GM23338 (cell line): ENCODE measurements at regions not wholly inside any gene's neighbourhood (a gene's known extent, or its start where the extent isn't known, plus 50 kb on each side); places are given as distances from the start of the nearest gene placed in this dataset.

ENCODE experiments used
- ATAC-seq: fragments of 200-7000 bp; cut with Tn5 transposase; 3 replicates; pipeline ENCODE4 v1.9.1; 2020
- DNase-seq: peaks from one replicate; pipeline ENCODE4 v3.0.0-alpha.2; 2015; ENCODE audit warnings: low spot score
- H2AFZ ChIP-seq: fragments of 200-600 bp; sonication (generic); 2 replicates; pipeline ENCODE4 v1.8.0; 2016; ENCODE audit warnings: antibody characterized with exemption, mild to moderate bottlenecking, moderate library complexity
- H3F3A ChIP-seq: fragments of 200-600 bp; sonication (generic); replicated peaks from 2 replicates; pipeline ENCODE4 v1.8.0; 2017; ENCODE audit warnings: antibody characterized with exemption, mixed run types, low read depth
- H3K27ac ChIP-seq: fragments of 200-600 bp; sonication (generic); 2 replicates; pipeline ENCODE4 v1.6.1; 2016; ENCODE audit warnings: low read depth
- H3K27me3 ChIP-seq: fragments of 200-600 bp; sonication (generic); 2 replicates; pipeline ENCODE4 v1.8.0; 2016; ENCODE audit warnings: mild to moderate bottlenecking, mixed run types, moderate library complexity; ENCODE audit not compliant: insufficient read depth
- H3K36me3 ChIP-seq: fragments of 200-600 bp; sonication (generic); 2 replicates; pipeline ENCODE4 v1.8.0; 2016; ENCODE audit warnings: mild to moderate bottlenecking; ENCODE audit not compliant: insufficient read depth
- H3K4me1 ChIP-seq: fragments of 200-600 bp; sonication (generic); 2 replicates; pipeline ENCODE4 v1.8.0; 2016; ENCODE audit warnings: mild to moderate bottlenecking, moderate library complexity; ENCODE audit not compliant: insufficient read depth
- H3K4me2 ChIP-seq: fragments of 200-600 bp; sonication (generic); 2 replicates; pipeline ENCODE4 v1.7.1; 2017; ENCODE audit warnings: mixed run types
- H3K4me3 ChIP-seq: fragments of 200-600 bp; sonication (generic); 2 replicates; pipeline ENCODE4 v1.6.1; 2016; ENCODE audit warnings: mixed run types
- H3K79me2 ChIP-seq: fragments of 200-600 bp; sonication (generic); replicated peaks from 2 replicates; pipeline ENCODE4 v1.8.0; 2017; ENCODE audit warnings: mild to moderate bottlenecking; ENCODE audit not compliant: insufficient read depth
- H3K9me2 ChIP-seq: fragments of 200-600 bp; sonication (generic); 2 replicates; pipeline ENCODE4 v1.8.0; 2017; ENCODE audit not compliant: insufficient read depth
- H4K20me1 ChIP-seq: fragments of 200-600 bp; sonication (generic); replicated peaks from 2 replicates; pipeline ENCODE4 v1.8.0; 2017; ENCODE audit warnings: mild to moderate bottlenecking; ENCODE audit not compliant: insufficient read depth
- H3K27ac Mint-ChIP-seq: 2 replicates; pipeline ENCODE4 v1.8.0; 2020; ENCODE audit warnings: inconsistent platforms, mild to moderate bottlenecking, moderate library complexity, mixed read lengths
- H3K27me3 Mint-ChIP-seq: 3 replicates; pipeline ENCODE4 v1.8.0; 2022; ENCODE audit warnings: low read depth, mild to moderate bottlenecking, moderate library complexity, mixed read lengths, inconsistent platforms; ENCODE audit not compliant: insufficient read depth, poor library complexity
- H3K36me3 Mint-ChIP-seq: 3 replicates; pipeline ENCODE4 v1.8.0; 2021; ENCODE audit warnings: low read depth, mild to moderate bottlenecking, inconsistent platforms, moderate library complexity, mixed read lengths
- H3K4me1 Mint-ChIP-seq: 3 replicates; pipeline ENCODE4 v1.8.0; 2020; ENCODE audit warnings: mild to moderate bottlenecking, inconsistent platforms, mixed read lengths
- H3K4me3 Mint-ChIP-seq: 3 replicates; pipeline ENCODE4 v1.8.0; 2021; ENCODE audit warnings: moderate library complexity, mild to moderate bottlenecking, inconsistent platforms, mixed read lengths
- H3K9me3 Mint-ChIP-seq: 3 replicates; pipeline ENCODE4 v1.8.0; 2020; ENCODE audit warnings: moderate library complexity, mild to moderate bottlenecking, inconsistent platforms, mixed read lengths
- CREB1 ChIP-seq: fragments of 250-450 bp; sonication (Bioruptor Pico); IDR thresholded peaks from 2 replicates; pipeline ENCODE4 v1.5.0; 2020; ENCODE audit warnings: low read depth, mild to moderate bottlenecking, moderate library complexity
- EZH2 ChIP-seq: fragments of 200-600 bp; sonication (generic); IDR thresholded peaks from one replicate; pipeline ENCODE4 v1.8.0; 2017; ENCODE audit warnings: antibody characterized with exemption, mild to moderate bottlenecking, low read depth; ENCODE audit not compliant: unreplicated experiment
- EZH2phosphoT487 ChIP-seq: fragments of 200-600 bp; sonication (generic); IDR thresholded peaks from one replicate; pipeline ENCODE4 v1.8.1; 2018; ENCODE audit warnings: antibody characterized with exemption; ENCODE audit not compliant: unreplicated experiment
- JUNB ChIP-seq: IDR thresholded peaks from one replicate; pipeline ENCODE4 v1.6.1; 2016; ENCODE audit warnings: antibody characterized with exemption; ENCODE audit not compliant: unreplicated experiment
- NANOG ChIP-seq: IDR thresholded peaks from 2 replicates; pipeline ENCODE4 v1.6.1; 2016; ENCODE audit warnings: antibody characterized with exemption, borderline replicate concordance
- POLR2AphosphoS5 ChIP-seq: IDR thresholded peaks from 2 replicates; pipeline ENCODE4 v1.6.1; 2016; ENCODE audit warnings: antibody characterized with exemption, low read depth
- STAT1 ChIP-seq: IDR thresholded peaks from one replicate; pipeline ENCODE4 v1.6.1; 2016; ENCODE audit warnings: antibody characterized with exemption; ENCODE audit not compliant: unreplicated experiment
- ZNF114 ChIP-seq: fragments of 250-450 bp; sonication (Bioruptor Pico); IDR thresholded peaks from 2 replicates; pipeline ENCODE4 v1.5.0; 2020; ENCODE audit warnings: mild to moderate bottlenecking, moderate library complexity
- ZNF331 ChIP-seq: fragments of 250-450 bp; sonication (Bioruptor Pico); IDR thresholded peaks from 2 replicates; pipeline ENCODE4 v1.5.0; 2020; ENCODE audit warnings: low read depth, mild to moderate bottlenecking, moderate library complexity
- TF ChIP-seq, protein P1 (sequence below), 2 experiments: fragments of 200-600 bp in 1 of 2; sonication (generic) in 1 of 2; conservative IDR thresholded peaks; 2 replicates each; pipeline versions ENCODE4 v1.5.1 to v1.6.1; 2016 to 2017; ENCODE audit warnings: antibody characterized with exemption in 2 of 2, low read depth in 2 of 2, mild to moderate bottlenecking in 2 of 2, moderate library complexity in 1 of 2
- TF ChIP-seq, protein P2 (sequence below): IDR thresholded peaks from 2 replicates; pipeline ENCODE4 v1.6.1; 2016; ENCODE audit warnings: antibody characterized with exemption
- TF ChIP-seq, protein P3 (sequence below): IDR thresholded peaks from one replicate; pipeline ENCODE4 v1.6.1; 2018; ENCODE audit warnings: antibody characterized with exemption; ENCODE audit not compliant: unreplicated experiment

DNA sequence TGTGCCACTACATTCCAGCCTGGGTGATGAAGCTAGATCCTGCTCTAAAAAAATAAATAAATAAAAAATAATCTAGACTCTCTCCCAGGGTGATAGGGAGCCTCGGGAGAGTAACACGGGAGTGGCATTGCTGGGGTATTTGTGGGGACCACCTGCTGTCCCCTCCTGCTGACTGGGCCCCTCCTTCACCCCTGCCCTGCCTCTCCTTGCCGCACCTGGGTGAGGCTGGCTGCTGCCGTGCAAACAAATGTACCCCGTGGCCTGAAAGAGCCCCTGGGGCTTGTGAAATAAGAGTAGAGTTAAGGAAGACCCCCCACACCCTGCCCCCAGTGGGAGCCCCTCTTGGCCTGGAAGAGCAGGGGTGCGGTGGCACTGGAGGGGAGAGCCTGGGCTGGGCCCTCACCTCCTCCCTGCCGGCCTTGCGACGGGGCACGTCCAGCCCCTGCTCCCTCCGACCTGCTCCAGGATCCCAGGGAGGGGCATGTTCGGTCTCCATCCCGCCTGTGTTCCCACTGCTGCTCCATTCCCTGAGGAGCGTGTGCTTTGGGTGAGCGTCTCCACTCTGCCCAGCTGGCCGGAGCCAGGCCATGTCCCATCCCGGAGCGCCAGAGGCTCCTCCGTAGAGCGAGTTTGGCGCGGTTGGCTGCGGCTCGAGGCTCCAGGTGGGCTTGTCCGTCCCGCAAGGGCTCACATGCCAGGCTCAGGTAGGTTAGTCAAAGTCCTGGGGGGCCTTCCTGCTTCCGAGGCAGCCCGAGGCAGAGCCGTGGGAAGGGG, 75.0 kb upstream of the RNU6ATAC start:
- Mint-ChIP-seq H3K36me3 (no peaks in the 10 kb centered on the region), H3K27ac (no peak overlapping the region), H3K4me1 (no peaks in the 10 kb centered on the region; the same call in 2 of the 3 replicates), H3K4me3 (no peak overlapping the region), H3K9me3 (no peaks in the 10 kb centered on the region; the same call in 2 of the 3 replicates), H3K27me3 (peaks cover 6% of the 10 kb centered on the region)
- DNase-seq (no peak), ATAC-seq (peak; percentile 24)
- Histone ChIP-seq H3K4me2 (no peak overlapping the region), H3K9me2 (no peaks in the 10 kb centered on the region), H3K4me3 (no peak overlapping the region), H4K20me1 (no peaks in the 10 kb centered on the region), H3K79me2 (no peaks in the 10 kb centered on the region), H3K4me1 (no peaks in the 10 kb centered on the region), H3K27me3 (no peaks in the 10 kb centered on the region), H3K27ac (no peak overlapping the region), H3K36me3 (no peaks in the 10 kb centered on the region), H3F3A (no peaks in the 10 kb centered on the region), H2AFZ (no peak overlapping the region)
- TF ChIP-seq, protein P1, sequence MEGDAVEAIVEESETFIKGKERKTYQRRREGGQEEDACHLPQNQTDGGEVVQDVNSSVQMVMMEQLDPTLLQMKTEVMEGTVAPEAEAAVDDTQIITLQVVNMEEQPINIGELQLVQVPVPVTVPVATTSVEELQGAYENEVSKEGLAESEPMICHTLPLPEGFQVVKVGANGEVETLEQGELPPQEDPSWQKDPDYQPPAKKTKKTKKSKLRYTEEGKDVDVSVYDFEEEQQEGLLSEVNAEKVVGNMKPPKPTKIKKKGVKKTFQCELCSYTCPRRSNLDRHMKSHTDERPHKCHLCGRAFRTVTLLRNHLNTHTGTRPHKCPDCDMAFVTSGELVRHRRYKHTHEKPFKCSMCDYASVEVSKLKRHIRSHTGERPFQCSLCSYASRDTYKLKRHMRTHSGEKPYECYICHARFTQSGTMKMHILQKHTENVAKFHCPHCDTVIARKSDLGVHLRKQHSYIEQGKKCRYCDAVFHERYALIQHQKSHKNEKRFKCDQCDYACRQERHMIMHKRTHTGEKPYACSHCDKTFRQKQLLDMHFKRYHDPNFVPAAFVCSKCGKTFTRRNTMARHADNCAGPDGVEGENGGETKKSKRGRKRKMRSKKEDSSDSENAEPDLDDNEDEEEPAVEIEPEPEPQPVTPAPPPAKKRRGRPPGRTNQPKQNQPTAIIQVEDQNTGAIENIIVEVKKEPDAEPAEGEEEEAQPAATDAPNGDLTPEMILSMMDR (conservative IDR thresholded peaks at IDR 0.05; ENCODE audit: low read depth in 2 of 2) = no peak
- no peak for TF ChIP-seq ZNF331 (CRISPR knock-in tag)
- TF ChIP-seq, protein P2, sequence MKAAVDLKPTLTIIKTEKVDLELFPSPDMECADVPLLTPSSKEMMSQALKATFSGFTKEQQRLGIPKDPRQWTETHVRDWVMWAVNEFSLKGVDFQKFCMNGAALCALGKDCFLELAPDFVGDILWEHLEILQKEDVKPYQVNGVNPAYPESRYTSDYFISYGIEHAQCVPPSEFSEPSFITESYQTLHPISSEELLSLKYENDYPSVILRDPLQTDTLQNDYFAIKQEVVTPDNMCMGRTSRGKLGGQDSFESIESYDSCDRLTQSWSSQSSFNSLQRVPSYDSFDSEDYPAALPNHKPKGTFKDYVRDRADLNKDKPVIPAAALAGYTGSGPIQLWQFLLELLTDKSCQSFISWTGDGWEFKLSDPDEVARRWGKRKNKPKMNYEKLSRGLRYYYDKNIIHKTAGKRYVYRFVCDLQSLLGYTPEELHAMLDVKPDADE = no peak
- no peak for TF ChIP-seq ZNF114 (CRISPR knock-in tag)

DNA sequence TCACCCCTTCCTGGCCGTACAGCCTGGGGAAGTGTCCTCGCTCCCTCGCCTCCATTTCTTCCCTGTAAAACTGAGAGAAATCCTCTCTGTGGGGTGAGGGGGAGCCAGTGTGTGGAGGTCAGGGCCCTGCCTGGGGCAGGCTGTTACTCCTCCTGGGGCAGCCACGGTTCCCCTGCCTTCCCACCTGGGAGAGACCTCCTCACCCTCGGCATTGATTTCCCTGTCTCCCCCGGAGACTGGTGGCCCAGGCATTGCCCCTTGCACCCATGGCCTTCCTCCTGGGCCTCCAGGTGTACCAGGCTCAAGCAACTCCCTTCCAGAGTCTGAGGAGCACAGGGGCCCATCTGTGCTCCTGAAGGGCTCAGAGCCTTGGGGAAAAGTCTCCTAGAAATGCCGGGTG, 75.6 kb upstream of the RNU6ATAC start:
- Histone ChIP-seq H3K27ac (no peak overlapping the region), H3K36me3 (no peaks in the 10 kb centered on the region), H3K4me3 (no peak overlapping the region), H3K79me2 (no peaks in the 10 kb centered on the region), H4K20me1 (no peaks in the 10 kb centered on the region), H3K9me2 (no peaks in the 10 kb centered on the region), H3K27me3 (no peaks in the 10 kb centered on the region), H3F3A (no peaks in the 10 kb centered on the region), H2AFZ (no peak overlapping the region), H3K4me2 (no peak overlapping the region), H3K4me1 (no peaks in the 10 kb centered on the region)
- no peak overlapping the region for H3K4me3 Mint-ChIP-seq
- ATAC-seq (no peak), DNase-seq (no peak)
- peaks cover 6% of the 10 kb centered on the region for H3K27me3 Mint-ChIP-seq
- no peak for TF ChIP-seq JUNB
- no peak for TF ChIP-seq NANOG
- no peak for TF ChIP-seq ZNF114 (CRISPR knock-in tag)
- TF ChIP-seq, protein P1 (conservative IDR thresholded peaks at IDR 0.05; ENCODE audit: low read depth in 2 of 2) = no peak
- TF ChIP-seq EZH2phosphoT487 = no peak
- TF ChIP-seq, protein P3, sequence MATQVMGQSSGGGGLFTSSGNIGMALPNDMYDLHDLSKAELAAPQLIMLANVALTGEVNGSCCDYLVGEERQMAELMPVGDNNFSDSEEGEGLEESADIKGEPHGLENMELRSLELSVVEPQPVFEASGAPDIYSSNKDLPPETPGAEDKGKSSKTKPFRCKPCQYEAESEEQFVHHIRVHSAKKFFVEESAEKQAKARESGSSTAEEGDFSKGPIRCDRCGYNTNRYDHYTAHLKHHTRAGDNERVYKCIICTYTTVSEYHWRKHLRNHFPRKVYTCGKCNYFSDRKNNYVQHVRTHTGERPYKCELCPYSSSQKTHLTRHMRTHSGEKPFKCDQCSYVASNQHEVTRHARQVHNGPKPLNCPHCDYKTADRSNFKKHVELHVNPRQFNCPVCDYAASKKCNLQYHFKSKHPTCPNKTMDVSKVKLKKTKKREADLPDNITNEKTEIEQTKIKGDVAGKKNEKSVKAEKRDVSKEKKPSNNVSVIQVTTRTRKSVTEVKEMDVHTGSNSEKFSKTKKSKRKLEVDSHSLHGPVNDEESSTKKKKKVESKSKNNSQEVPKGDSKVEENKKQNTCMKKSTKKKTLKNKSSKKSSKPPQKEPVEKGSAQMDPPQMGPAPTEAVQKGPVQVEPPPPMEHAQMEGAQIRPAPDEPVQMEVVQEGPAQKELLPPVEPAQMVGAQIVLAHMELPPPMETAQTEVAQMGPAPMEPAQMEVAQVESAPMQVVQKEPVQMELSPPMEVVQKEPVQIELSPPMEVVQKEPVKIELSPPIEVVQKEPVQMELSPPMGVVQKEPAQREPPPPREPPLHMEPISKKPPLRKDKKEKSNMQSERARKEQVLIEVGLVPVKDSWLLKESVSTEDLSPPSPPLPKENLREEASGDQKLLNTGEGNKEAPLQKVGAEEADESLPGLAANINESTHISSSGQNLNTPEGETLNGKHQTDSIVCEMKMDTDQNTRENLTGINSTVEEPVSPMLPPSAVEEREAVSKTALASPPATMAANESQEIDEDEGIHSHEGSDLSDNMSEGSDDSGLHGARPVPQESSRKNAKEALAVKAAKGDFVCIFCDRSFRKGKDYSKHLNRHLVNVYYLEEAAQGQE = no peak
- TF ChIP-seq EZH2 = no peak
- TF ChIP-seq, protein P2 = no peak
- TF ChIP-seq POLR2AphosphoS5 = no peak
- no peak for TF ChIP-seq STAT1
- TF ChIP-seq ZNF331 (CRISPR knock-in tag) = no peak
- TF ChIP-seq CREB1 = no peak
- H3K27ac Mint-ChIP-seq = no peak overlapping the region
- no peaks in the 10 kb centered on the region for H3K36me3 Mint-ChIP-seq
- H3K4me1 Mint-ChIP-seq = no peaks in the 10 kb centered on the region; the same call in 2 of the 3 replicates
- H3K9me3 Mint-ChIP-seq = no peaks in the 10 kb centered on the region; the same call in 2 of the 3 replicates
